ENCODE measurements at regions not wholly inside any gene's neighbourhood (a gene's known extent, or its start where the extent isn't known, plus 50 kb on each side); places are given as distances from the start of the nearest gene placed in this dataset.

DNA sequence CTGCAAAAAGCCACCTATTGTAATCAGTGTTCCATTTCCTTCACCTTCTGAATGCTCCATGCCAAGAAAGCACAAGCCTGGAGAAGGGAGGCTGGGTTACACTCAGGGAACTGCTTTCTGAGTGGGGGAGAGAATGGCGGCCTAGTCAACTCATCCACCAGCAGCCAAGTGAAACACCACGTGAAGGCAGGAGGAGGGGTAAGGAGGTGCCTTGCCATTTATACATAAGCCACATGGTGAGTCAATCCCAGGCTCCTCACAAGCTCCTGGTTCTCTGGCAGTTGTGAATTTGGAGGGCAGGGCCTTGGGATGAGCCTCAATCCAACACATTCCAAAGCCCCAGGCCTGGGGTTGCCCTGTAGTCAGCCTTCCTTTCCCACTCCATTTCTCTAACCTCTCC lies 149.4 kb downstream of the CD24 start:
- Histone ChIP-seq H3K27ac (ENCODE audit: low read depth in 1 of 2, low read length in 2 of 2) (no peak overlapping the region), H3K9ac (ENCODE audit: low read depth in 1 of 2, low read length in 2 of 2) (no peak overlapping the region), H3K36me3 (ENCODE audit: control insufficient read depth in 4 of 4, insufficient read depth in 3 of 4, low read depth in 1 of 4, low read length in 3 of 4) (no peaks in the 10 kb centered on the region), H3K4me3 (ENCODE audit: low read depth in 1 of 3, low read length in 3 of 3) (no peak overlapping the region), H3K27me3 (ENCODE audit: control insufficient read depth in 4 of 4, insufficient read depth in 4 of 4, low read length in 3 of 4) (no peaks in the 10 kb centered on the region), H3K4me1 (ENCODE audit: control insufficient read depth in 4 of 4, insufficient read depth in 4 of 4, low read length in 3 of 4) (no peaks in the 10 kb centered on the region), H3K9me3 (ENCODE audit: control insufficient read depth in 4 of 4, low read length in 3 of 4) (peaks cover 0 to 5% (median 0%) of the 10 kb centered on the region in 4 donors)
- 96% methylated on average over 2 of the region's 2 CpGs for WGBS
- no peak for TF ChIP-seq SP1 (IDR thresholded peaks at IDR 0.05)
- TF ChIP-seq GABPA (IDR thresholded peaks at IDR 0.05 in 1 of 2, conservative IDR thresholded peaks at IDR 0.05 in 1 of 2) = no peak
- TF ChIP-seq, protein P1, sequence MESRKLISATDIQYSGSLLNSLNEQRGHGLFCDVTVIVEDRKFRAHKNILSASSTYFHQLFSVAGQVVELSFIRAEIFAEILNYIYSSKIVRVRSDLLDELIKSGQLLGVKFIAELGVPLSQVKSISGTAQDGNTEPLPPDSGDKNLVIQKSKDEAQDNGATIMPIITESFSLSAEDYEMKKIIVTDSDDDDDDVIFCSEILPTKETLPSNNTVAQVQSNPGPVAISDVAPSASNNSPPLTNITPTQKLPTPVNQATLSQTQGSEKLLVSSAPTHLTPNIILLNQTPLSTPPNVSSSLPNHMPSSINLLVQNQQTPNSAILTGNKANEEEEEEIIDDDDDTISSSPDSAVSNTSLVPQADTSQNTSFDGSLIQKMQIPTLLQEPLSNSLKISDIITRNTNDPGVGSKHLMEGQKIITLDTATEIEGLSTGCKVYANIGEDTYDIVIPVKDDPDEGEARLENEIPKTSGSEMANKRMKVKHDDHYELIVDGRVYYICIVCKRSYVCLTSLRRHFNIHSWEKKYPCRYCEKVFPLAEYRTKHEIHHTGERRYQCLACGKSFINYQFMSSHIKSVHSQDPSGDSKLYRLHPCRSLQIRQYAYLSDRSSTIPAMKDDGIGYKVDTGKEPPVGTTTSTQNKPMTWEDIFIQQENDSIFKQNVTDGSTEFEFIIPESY (IDR thresholded peaks at IDR 0.05) = no peak
- TF ChIP-seq, protein P2, sequence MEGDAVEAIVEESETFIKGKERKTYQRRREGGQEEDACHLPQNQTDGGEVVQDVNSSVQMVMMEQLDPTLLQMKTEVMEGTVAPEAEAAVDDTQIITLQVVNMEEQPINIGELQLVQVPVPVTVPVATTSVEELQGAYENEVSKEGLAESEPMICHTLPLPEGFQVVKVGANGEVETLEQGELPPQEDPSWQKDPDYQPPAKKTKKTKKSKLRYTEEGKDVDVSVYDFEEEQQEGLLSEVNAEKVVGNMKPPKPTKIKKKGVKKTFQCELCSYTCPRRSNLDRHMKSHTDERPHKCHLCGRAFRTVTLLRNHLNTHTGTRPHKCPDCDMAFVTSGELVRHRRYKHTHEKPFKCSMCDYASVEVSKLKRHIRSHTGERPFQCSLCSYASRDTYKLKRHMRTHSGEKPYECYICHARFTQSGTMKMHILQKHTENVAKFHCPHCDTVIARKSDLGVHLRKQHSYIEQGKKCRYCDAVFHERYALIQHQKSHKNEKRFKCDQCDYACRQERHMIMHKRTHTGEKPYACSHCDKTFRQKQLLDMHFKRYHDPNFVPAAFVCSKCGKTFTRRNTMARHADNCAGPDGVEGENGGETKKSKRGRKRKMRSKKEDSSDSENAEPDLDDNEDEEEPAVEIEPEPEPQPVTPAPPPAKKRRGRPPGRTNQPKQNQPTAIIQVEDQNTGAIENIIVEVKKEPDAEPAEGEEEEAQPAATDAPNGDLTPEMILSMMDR (IDR thresholded peaks at IDR 0.05; ENCODE audit: low read depth, low read length, missing input control) = no peak
- TF ChIP-seq, protein P3, sequence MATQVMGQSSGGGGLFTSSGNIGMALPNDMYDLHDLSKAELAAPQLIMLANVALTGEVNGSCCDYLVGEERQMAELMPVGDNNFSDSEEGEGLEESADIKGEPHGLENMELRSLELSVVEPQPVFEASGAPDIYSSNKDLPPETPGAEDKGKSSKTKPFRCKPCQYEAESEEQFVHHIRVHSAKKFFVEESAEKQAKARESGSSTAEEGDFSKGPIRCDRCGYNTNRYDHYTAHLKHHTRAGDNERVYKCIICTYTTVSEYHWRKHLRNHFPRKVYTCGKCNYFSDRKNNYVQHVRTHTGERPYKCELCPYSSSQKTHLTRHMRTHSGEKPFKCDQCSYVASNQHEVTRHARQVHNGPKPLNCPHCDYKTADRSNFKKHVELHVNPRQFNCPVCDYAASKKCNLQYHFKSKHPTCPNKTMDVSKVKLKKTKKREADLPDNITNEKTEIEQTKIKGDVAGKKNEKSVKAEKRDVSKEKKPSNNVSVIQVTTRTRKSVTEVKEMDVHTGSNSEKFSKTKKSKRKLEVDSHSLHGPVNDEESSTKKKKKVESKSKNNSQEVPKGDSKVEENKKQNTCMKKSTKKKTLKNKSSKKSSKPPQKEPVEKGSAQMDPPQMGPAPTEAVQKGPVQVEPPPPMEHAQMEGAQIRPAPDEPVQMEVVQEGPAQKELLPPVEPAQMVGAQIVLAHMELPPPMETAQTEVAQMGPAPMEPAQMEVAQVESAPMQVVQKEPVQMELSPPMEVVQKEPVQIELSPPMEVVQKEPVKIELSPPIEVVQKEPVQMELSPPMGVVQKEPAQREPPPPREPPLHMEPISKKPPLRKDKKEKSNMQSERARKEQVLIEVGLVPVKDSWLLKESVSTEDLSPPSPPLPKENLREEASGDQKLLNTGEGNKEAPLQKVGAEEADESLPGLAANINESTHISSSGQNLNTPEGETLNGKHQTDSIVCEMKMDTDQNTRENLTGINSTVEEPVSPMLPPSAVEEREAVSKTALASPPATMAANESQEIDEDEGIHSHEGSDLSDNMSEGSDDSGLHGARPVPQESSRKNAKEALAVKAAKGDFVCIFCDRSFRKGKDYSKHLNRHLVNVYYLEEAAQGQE (IDR thresholded peaks at IDR 0.05) = no peak
- no peak for TF ChIP-seq JUND (IDR thresholded peaks at IDR 0.05)
- TF ChIP-seq RXRA (IDR thresholded peaks at IDR 0.05) = no peak
- no peak for TF ChIP-seq TAF1 (conservative IDR thresholded peaks at IDR 0.05)
- no peak for TF ChIP-seq FOXA1 (IDR thresholded peaks at IDR 0.05)
- TF ChIP-seq HNF4G (IDR thresholded peaks at IDR 0.05) = no peak
- TF ChIP-seq YY1 (IDR thresholded peaks at IDR 0.05) = no peak
- no peak for TF ChIP-seq EGR1 (IDR thresholded peaks at IDR 0.05; ENCODE audit: low read depth in 2 of 2)
- TF ChIP-seq HNF4A (conservative IDR thresholded peaks at IDR 0.05) = no peak
- no peak for TF ChIP-seq NR2F2 (IDR thresholded peaks at IDR 0.05)
- TF ChIP-seq RAD21 (IDR thresholded peaks at IDR 0.05) = no peak
- no peak for DNase-seq (ENCODE audit: low spot score)

DNA sequence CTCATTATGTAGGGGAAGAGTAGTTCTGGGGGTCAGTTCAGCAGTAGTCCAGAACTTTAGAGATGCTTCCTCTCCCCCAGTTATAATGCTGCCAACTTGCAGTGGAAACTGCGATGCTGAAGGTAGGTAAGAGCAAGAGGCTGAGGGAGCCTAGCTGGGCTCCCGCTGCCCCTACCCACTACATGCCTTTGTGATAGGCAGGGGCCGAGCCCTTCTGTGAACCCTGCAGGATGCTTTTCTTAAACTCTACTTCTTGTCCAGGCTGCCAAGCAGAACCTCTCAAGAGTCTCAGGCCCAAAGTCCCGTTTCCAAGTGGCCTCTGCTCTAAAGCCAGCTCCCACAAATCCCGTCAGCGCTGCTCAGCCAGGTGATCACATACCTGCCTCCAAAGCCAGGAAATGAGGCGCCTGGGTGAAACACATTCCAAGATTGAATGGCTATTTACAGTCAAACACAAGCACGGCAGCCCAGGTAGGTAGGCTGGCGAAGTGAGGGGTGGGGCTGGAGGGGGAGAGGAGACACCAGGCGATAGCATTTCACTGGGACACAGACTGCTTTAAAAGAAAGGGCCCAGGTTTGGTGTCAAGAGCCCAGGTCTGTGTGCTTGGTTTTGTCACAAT lies 150.7 kb downstream of the CD24 start:
- H3K4me3 ChIP-seq (ENCODE audit: low read depth in 1 of 3, low read length in 3 of 3) = no peak overlapping the region
- no peaks in the 10 kb centered on the region for H3K4me1 ChIP-seq (ENCODE audit: control insufficient read depth in 4 of 4, insufficient read depth in 4 of 4, low read length in 3 of 4)
- TF ChIP-seq, protein P3 (IDR thresholded peaks at IDR 0.05) = no peak
- TF ChIP-seq TAF1 (conservative IDR thresholded peaks at IDR 0.05) = no peak
- TF ChIP-seq, protein P2 (IDR thresholded peaks at IDR 0.05; ENCODE audit: low read depth, low read length, missing input control) = no peak
- H3K9ac ChIP-seq (ENCODE audit: low read depth in 1 of 2, low read length in 2 of 2) = no peak overlapping the region
- H3K27ac ChIP-seq (ENCODE audit: low read depth in 1 of 2, low read length in 2 of 2) = no peak overlapping the region
- peaks cover 0 to 5% (median 0%) of the 10 kb centered on the region in 4 donors for H3K9me3 ChIP-seq (ENCODE audit: control insufficient read depth in 4 of 4, low read length in 3 of 4)
- DNase-seq (ENCODE audit: low spot score) = no peak
- no peaks in the 10 kb centered on the region for H3K36me3 ChIP-seq (ENCODE audit: control insufficient read depth in 4 of 4, insufficient read depth in 3 of 4, low read depth in 1 of 4, low read length in 3 of 4)
- WGBS = 81% methylated on average over 10 of the region's 10 CpGs
- no peaks in the 10 kb centered on the region for H3K27me3 ChIP-seq (ENCODE audit: control insufficient read depth in 4 of 4, insufficient read depth in 4 of 4, low read length in 3 of 4)
